HG03571 (cell line): ENCODE measurements at regions not wholly inside any gene's neighbourhood (a gene's known extent, or its start where the extent isn't known, plus 50 kb on each side); places are given as distances from the start of the nearest gene placed in this dataset.

Source experiments
- ATAC-seq: cut with Tn5 transposase; IDR thresholded peaks from one replicate; pipeline ENCODE4 v1.9.1; 2021; ENCODE audit not compliant: unreplicated experiment

DNA sequence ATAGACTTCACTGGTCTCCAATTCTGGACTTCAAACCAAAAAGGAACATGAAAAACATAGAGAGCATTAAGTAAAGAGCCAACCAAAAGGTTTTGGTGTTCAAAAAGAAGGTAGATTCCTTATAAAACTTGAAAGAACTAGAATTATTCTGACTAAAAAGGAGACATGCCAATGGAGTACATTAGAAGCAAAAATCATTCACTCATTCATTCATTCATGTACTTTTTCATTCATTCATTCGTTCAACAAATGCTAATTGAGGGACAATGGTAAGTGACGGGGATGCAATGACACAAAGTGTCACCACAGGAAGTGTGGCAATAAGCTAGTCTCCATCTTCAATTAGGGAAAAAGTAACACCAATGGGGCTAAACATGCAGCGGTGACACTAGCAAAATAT lies 181.0 kb upstream of the ATP11B start:
- ATAC-seq = no peak

DNA sequence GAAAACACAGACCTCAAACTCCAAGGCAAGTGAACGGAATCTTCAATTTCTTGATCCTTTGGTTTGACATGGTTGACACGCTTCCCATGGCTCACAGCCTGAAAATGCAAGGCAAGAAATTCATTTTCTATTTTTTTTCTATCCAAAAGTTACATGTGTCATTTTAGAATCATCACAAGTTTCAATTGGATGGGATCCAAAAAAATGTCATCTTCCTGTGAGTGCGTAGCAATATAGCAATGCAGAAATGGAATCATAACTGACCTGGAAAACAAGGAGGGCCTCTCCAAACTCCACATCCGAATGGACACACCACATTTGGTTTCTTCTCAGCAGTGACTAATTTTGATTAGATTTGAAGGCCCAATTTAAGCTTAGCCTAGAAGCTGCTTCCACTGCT lies 175.8 kb upstream of the ATP11B start:
- no peak for ATAC-seq

DNA sequence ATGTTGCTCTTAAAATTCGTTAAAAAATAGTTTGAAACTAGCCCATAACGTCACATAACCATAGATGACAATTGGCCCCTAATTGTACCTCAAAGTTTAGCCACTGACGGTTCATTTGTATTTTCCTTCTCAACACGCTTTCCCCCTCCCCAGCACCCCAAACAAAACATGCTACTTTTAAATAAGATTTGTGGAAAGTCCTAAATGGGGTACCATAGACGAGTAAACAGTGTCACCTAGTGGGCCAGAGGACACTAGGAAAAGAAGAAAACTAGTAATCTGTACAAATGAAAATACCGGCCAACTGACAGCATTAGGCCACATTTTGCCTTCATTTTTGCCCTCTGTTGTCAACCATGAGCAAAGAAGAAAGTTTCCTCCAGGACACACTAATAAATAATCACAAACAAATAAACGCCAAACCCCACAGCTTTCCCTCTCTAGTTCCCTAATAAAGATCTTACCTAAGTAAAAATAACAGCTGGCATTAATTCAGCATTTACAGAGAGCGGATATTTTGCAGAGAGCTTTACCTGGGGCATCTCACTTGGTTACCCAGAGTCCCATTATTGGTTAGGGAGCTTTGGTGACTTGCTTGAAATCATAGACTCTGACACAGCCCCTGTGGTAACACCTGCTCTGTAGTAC lies 175.1 kb upstream of the ATP11B start:
- no peak for ATAC-seq

DNA sequence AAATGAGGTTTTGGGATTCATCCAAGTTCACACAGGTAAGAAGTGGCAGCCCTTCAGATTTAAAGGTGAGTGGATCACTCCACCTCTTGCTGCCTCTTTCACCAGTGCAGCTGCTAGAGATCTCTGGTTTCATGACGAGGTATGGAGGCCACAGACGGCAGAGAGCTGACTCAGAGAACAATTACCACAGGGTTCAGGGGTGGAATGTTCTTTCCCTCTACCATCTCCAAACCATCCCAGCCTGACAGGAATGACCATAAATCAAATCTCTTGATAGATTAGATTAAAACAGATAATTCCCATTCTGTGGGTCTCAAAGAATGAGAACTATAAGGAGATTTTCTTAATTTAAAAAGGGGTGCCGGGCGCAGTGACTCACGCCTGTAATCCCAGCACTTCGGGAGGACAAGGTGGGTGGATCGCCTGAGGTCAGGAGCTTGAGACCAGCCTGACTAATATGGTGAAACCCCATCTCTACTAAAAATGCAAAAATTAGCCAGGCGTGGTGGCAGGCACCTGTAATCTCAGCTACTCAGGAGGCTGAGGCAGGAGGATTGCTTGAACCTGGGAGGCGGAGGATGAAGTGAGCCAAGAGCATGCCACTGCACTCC lies 174.2 kb upstream of the ATP11B start:
- ATAC-seq = no peak

DNA sequence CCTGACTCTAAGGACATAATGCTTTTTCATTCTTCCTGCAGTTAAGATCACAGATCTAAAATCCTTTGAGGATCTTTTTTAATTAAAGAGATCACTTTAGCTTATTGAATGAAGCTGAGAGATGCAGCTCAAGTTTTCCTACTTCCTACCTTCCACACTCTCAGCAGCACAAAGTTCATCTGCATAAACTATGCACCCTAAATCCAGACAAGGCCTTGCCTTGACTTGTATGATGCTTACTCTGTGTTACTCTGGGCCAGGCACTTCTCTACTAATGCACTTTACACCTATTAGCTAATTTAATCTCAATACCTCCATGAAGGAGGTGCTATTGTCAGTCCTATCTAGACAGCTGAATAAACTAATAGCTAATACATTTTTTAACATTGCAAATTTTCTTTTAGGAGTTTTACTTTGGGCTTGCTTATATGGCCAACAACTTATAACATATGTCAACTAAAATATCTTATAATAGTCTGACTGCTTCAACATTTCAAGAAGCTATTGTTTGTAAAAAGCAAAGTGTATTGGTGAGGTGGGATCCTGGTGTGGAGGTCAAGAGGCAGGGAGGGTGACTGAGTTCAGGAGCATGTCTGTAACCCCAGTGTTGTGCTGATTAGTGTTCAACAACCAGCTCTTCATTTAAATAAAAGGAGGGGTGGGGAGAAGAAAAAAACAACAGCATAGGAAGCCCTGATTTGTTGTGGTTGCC lies 172.4 kb upstream of the ATP11B start:
- no peak for ATAC-seq

DNA sequence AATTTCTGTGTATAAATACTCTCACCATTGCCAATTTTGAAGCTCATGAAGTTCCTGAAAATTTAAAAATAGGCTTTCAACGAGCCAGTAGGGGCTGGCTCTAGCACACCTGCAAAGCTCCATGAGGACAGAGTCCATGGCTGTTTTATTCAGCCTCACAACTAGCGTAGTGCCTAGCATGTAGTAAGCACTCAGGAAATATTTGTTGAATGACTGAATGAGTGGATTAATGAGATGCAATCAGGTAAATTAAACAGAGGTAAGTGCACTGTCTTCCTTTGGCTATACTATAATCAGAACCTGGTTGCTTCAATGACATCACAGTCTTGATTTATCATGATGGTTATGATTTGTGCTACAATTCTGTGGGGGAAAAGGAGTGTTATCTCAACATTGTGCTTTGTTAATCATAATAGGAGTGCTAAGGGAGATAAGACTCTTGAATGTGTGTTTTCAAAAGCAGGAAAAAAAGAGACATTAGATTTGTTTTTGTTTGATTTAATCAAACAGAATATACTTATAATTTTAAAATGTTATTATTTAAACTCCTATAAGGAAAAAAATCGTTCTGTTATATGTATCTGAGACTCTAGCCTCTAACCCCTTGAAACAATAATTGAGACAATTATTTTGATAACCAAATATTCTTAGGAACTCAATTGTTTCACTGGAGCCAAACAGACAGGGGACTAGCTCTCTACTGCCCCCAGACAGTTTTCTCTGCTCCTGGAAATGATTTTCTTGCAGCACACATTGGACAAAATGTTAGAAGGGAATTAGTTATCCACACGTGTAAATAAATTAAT lies 171.7 kb upstream of the ATP11B start:
- no peak for ATAC-seq

DNA sequence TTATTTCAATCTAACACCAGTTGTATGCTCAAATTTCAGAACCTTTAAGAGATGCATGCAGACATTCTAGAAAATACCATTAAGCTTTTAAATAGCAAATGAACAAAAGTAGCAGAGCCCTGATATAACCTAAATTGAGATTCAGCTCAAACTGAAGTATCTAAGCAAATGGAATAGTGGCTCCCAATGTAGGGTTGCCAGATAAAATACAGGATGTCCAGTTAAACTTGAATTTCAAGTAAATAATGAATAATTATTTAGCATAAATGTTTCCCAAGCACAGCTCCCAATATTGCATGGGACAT lies 171.1 kb upstream of the ATP11B start:
- ATAC-seq = no peak

DNA sequence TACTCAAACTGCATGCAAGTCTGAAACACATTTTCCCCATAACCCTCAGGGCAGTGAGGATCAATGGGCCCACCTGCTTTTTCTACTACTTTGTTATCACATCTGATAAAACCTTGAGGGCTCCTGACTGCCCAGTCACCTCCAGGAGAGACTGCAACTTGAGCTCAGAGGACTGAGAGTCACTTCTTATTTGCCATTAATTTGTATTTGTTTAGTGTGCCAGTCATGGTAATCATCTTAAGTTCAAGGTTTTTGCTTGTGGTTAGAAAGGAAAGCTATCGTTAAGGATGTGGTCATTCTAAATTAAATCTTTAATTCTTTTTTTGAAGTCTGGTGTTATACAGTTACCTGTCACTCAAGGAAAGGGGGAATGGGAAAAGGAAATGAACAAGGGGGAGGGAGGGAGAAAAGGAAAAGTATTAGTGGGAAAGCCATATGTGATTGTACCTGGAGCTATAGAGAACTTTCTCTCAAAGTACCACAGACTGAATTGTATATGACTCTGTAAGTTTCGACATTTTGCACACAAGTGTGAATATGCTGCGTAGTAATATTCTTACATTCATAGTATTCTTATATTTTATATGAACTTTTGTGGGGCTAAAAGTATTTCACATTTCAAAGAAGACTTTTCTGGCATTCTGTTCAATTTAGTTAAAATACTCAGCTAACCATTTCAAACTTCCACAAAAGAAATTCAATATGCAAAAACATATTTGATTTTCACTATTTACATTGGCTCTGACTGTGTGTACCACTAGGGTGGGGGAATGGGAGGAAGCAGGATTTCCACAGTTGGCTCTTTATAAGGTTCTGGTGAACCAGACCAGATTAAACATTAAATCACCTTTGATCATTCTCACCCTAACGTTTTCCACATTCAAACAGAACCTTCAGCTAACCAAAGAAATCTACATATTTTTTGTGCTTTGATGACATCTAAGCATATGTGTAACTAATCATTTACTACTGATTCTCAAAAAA lies 166.5 kb upstream of the ATP11B start:
- ATAC-seq = no peak

DNA sequence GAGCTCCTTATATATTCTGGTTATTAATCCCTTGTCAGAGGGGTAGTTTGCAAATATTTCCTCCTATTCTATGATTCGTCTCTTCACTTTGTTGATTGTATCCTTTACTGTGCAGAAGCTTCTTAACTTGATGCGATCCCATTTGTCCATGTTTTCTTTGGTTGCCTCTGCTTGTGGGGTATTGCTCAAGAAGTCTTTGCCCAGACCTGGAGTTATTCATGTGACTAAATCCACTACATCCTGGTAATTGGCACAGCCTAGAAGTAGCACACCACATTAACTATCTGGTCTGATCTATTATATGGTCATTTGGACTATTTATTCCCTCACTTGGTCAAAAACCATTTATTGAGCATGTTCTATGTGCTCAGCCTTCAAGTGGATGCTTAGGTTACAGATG lies 164.8 kb upstream of the ATP11B start:
- ATAC-seq = no peak

DNA sequence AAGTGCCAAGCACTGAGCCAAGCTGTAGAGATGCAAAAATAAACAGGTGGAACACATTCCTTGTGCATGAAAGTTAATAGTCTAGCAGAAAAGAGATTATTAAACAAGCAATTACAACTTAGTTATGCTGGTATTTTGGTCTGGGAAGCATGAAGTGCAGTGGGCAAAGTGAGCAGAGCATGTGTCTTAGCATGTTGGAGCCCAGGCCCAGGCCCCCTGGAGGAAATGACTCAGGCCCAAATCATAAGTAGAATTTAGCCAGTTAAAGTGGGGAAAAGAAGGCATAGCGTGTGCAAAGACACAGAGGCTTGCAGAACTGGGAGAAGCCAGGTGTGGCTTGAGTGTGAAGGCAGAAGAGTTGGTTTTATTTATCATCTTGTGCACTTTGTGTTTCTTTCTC lies 163.8 kb upstream of the ATP11B start:
- ATAC-seq = no peak

DNA sequence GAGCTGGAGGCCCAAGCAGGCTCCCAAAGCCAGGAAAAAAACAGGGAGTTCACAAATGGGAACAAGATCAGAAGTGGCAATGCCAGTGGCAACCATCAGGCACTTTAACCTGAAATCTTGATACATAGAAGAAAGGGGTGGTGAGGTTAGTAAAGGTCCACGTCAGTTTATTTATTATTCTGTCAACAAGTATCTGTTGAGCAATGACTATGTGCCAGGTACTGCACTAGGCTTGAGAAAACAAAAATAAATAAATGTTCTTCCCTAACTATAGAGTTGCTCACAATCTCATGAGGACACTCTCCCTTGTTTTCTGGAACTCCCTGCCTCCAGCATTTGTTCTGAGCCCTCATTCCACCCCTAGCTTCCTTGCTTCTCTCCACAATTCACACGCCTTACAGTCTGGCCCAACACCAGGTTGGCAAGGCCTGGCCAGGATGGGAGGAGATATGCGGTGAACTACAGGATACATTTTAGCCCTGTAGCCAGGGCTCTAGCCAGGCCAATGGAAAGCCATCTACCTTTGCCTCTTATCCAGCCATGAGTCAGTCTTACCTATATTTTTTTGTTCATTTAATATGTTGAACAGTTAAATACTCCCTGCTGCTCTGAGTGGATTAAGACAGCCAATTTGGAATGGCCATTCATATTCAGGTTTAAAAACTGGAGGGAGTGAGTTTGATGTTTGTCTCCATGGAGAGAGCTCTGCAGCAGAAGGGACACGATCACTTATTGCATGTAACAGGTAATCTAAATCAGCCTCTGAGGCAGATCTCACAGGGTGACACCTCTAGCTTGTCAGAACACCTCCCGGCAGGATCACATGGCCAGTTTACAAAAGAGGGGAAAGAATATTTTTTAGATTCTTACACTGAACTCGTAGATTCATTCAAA lies 161.9 kb upstream of the ATP11B start:
- no peak for ATAC-seq

DNA sequence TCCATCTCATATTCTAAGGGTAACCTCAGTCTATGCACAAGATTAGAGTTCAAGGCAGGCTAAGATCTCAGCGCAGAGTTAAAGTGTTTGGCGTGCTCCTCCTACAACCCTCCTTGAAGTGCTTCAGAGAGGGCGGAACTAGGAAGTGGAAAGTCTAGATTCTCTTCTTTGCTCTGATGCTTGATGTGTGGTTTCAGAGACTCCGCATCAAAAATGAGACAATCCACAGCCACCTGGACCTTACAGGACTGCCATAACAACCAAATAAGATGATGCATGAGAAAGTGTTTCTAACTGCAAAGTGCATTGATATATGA lies 161.3 kb upstream of the ATP11B start:
- no peak for ATAC-seq

DNA sequence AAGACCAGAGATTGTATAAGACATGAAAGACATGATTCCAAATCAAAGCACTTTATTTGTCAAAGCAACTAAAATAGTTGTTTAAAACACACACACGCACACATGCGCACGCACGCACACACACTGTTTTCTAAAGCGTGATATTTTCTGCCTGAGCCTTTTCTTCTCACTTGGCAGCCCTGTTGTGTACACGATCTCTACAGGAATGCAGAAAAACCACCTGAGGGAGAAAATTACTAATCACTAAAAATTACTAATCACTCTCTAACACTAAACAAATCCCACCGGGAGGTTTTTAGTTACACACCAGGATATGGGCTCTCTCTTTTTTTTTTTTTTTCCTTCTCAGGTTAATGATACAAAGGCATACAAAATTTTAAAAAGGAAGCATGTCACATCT lies 160.1 kb upstream of the ATP11B start:
- ATAC-seq = no peak

DNA sequence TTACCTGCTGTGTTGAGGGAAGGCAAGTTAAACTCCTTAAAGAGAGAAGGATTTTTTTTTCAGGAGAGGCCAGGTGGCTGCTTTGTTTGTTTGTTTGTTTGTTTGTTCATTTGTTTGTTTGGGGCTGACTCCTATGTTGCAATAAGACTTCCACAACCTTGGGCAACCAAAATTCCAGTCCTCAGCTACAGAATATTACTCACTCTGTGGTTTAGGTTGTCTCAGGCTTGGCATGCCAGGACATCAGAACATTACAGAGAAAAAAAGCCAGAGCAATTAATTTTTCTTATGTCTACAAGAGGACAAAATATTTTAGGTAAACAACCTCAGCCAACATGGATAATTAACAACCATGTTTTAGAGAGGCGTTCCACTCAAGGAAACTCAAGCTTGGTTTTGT lies 156.7 kb upstream of the ATP11B start:
- ATAC-seq = no peak

DNA sequence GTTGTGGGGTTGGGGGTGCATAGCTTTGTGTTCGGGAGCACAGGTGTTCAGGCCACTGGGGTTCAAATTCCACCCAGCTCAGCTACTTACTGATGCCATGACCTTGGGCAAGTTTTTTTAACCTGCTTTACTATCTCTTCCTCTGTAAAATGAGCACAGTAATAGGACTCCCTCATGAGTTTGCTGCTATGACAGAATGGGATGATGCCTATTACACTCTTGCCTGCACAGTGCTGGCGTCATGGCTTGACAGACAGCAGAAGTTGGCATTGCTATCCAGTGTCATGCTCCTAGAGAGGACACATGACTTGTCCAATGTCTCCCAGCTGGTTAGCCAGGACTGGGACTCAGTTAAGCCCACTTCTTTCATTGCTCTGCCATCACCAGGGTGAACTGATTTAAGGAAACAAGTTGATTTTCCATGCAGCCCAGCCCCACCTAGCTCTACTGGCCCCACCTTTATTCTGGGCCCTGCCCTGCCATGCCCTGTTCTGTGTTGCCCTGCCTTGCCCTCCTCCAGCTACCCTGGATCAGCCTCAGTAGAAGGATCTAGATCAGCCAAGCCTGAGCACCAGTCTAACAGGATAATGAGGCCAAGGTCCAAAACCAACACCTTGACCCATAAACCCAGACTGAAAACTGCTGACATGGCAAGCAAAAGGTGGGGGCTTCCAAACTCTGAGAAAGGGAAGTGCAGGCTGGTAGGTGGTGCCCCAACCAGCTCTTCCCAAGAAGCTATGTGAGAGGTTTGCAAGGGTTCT lies 155.8 kb upstream of the ATP11B start:
- ATAC-seq = no peak

DNA sequence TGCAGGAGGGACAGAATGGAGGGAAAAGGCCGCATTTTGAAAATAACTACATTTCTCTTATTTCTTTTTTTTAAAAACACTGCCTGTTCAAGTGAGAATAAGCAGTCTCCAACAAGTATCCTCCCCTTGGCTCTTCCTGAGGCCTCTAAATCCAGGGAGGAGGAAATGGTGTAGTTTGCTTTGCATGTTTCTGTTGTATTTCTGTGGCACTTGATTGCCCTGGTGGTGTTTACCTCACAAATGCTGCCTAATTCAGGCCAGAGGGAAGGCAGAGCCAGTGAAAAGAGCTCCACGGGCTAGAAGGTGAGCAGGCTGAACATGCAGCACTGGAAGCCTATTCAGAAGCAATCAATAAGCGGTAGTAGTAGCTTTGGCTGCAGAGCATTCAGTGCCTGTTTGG lies 149.3 kb upstream of the ATP11B start:
- ATAC-seq = no peak

DNA sequence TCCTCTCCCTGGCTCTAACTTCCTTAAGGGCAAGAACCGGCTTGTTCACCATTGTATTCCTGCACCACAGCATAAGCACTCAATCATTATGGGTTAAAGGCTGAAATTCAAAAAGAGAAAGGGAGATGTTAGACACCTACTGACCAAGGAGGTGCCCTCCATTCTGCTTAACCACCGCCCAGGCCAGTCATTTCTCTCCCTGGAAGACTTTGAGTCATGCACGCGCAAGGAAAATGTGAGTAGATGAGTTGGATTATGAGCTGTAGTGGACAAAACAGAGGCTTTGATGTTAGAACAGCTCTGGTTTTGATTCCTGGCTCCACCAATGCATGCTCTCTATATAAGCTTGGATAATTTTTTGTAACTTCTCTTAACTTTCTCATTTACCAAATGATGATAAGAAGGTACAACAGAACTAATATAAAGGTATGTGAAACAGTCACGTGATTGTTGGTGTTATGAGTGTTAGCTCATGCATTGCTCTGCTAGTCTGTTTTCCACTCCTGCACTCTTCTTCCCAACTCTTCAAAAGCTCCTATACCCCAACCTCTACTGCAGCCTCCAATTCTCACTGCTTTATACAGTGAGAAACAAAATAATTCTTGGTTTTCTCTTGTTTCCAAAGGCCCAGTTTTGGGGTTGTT lies 148.4 kb upstream of the ATP11B start:
- no peak for ATAC-seq

DNA sequence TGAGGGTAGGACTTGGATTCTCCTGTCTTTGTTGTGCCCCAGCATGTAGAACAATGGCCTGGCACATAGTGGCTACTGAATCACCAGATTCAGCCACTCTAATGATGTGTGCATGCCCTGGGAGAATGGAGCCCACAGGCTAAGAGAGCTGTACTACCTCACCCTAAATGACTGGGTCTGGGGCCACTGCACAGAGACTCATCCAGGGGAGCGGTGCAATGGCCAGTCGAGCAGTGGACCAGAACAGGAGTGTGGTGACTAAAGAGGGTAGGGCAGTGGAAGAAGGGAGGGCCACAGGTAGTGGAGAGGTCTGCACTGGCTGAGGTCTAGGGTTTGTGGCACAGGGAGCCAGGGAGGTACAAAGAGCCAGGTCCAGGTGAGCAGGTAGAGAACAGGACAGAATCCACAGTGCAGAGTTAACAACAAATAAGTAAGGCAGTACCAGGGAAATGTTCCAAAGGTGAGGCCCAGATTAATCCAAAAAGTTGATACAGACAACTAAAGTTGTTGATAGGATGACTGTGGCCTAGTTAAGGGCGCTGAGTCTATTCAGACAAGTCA lies 142.7 kb upstream of the ATP11B start:
- no peak for ATAC-seq
